T-helper 1 cell (primary cell): ENCODE measurements at regions not wholly inside any gene's neighbourhood (a gene's known extent, or its start where the extent isn't known, plus 50 kb on each side); places are given as distances from the start of the nearest gene placed in this dataset.

Experiments
- DNase-seq, 5 donors: peaks; one replicate each; pipeline ENCODE4 v3.0.0-alpha.2; 2012 to 2020

GRCh38 chr2:106631281-106631680, 144.1 kb downstream of the CD8B2 start:
- DNase-seq: no peak

- DNase-seq: no peak
These were observed 150.9 kb downstream of the CD8B2 start for GRCh38 chr2:106638043-106638442.

- no peak for DNase-seq
These were observed 151.4 kb downstream of the CD8B2 start for GRCh38 chr2:106638580-106638979.

GRCh38 chr2:106642679-106643078, 155.5 kb downstream of the CD8B2 start:
- no peak for DNase-seq

- DNase-seq: no peak
These were observed 157.5 kb downstream of the CD8B2 start for GRCh38 chr2:106644623-106645022.

- no peak for DNase-seq
These were observed 159.4 kb downstream of the CD8B2 start for GRCh38 chr2:106646605-106647004.

GRCh38 chr2:106649306-106649705, 162.1 kb downstream of the CD8B2 start:
- DNase-seq: no peak

GRCh38 chr2:106653465-106653864, 166.3 kb downstream of the CD8B2 start:
- DNase-seq: no peak

GRCh38 chr2:106658616-106659015, 171.5 kb downstream of the CD8B2 start:
- no peak for DNase-seq

GRCh38 chr2:106664669-106665068, 177.5 kb downstream of the CD8B2 start:
- no peak for DNase-seq

GRCh38 chr2:106667478-106668070, 180.4 kb downstream of the CD8B2 start:
- DNase-seq: no peak

- no peak for DNase-seq
These were observed 198.2 kb downstream of the CD8B2 start for GRCh38 chr2:106685180-106685897.

GRCh38 chr2:106686814-106687213, 199.2 kb downstream of the ST6GAL2 start:
- DNase-seq: no peak

GRCh38 chr2:106694964-106695470, 190.9 kb downstream of the ST6GAL2 start:
- no peak for DNase-seq

- no peak for DNase-seq
These were observed 190.0 kb downstream of the ST6GAL2 start for GRCh38 chr2:106695919-106696318.

GRCh38 chr2:106700616-106701015, 185.4 kb downstream of the ST6GAL2 start:
- no peak for DNase-seq

- no peak for DNase-seq
These were observed 184.6 kb downstream of the ST6GAL2 start for GRCh38 chr2:106701203-106702022.

GRCh38 chr2:106703161-106703560, 182.8 kb downstream of the ST6GAL2 start:
- no peak for DNase-seq

- no peak for DNase-seq
These were observed 181.2 kb downstream of the ST6GAL2 start for GRCh38 chr2:106704798-106705197.

GRCh38 chr2:106705877-106706276, 180.1 kb downstream of the ST6GAL2 start:
- no peak for DNase-seq

GRCh38 chr2:106706283-106706682, 179.7 kb downstream of the ST6GAL2 start:
- no peak for DNase-seq

- DNase-seq: no peak
These were observed 177.8 kb downstream of the ST6GAL2 start for GRCh38 chr2:106708209-106708608.

- DNase-seq: no peak
These were observed 176.7 kb downstream of the ST6GAL2 start for GRCh38 chr2:106709229-106709628.

- DNase-seq: no peak
These were observed 166.7 kb downstream of the ST6GAL2 start for GRCh38 chr2:106719222-106719621.
